NCI-H1105 (cell line): ENCODE measurements at regions not wholly inside any gene's neighbourhood (a gene's known extent, or its start where the extent isn't known, plus 50 kb on each side); places are given as distances from the start of the nearest gene placed in this dataset.

ENCODE experiments used
- DNase-seq: peaks from one replicate; lab custom pipeline; 2025; lab: John Stamatoyannopoulos, UW

DNA sequence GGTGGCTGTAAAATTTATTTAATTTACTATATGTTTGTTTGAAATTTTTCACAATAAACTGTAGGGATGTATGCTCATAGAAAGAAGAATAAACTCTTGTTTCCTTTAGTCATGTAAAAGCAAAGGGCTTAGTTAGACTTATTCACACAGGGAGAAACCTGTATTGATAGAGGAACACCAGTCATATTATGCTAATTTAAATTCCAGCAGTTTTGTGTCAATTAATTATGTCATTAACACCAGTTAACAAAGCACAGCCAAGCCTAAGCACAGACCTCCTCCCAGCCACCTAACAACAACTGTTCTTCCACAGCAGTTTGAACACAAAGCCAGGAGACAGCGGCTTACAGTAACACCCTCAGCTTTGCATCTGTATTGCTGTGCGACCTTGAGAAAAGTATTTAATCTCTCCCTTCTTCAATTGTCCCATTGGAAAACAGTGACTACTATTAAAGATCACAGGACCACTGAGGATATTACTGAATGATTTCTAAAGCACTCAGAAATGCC lies 260.8 kb upstream of the RRP15 start:
- DNase-seq = no peak

DNA sequence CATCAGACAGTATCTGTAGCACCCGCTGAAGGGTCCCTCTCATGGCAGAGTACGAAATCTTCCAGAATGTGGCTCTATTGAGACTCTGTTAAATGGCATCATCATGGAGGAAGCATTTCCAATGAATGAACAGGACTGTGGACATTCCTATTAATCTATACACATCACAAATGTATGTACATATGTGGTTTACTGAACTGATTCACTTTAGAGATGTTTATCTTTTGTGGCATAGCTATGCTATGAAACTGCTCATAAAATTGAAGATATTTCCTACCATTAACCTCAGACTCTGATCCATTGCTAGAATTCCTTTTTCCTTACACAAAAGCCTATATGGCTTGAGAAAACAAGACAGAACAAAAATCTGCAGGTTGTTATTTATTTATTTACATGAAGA lies 259.6 kb upstream of the RRP15 start:
- DNase-seq = no peak

DNA sequence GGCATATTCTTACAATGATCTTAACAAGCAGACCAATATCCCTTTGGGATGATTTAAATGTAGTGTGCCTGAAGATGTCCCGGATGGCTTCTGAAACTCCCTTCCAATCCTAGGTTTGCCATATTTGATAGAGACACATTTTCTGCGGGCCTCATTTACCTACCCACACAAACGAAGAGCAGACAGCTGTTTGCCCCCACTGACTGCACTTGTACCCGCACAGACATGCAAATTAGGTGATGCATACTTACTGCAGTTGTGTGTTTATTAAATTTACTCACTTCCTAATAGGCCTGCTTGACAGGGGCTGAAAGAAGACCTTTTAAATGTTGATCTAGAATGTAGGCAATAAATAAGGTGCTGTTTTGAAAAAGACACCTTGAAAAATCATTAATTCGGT lies 257.9 kb upstream of the RRP15 start:
- DNase-seq = no peak

DNA sequence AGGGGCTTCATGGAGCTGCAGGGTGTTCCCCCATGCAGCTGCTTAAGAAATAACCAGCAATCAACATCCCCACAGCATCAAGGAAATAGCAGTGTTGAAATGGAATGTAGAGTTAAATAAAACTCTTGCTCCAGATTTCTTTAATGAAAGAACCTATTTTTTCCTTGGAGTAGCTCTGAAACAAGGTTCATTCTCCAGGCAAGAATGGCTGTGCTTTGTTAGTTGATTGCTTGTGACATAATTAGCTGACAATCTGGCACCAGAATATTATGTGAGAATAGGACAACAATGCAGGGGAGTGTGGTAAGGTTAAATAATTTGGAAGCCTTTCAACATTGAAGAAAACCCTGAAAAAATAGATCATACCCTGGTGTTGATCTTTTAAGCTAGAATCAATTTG lies 254.2 kb upstream of the RRP15 start:
- no peak for DNase-seq

DNA sequence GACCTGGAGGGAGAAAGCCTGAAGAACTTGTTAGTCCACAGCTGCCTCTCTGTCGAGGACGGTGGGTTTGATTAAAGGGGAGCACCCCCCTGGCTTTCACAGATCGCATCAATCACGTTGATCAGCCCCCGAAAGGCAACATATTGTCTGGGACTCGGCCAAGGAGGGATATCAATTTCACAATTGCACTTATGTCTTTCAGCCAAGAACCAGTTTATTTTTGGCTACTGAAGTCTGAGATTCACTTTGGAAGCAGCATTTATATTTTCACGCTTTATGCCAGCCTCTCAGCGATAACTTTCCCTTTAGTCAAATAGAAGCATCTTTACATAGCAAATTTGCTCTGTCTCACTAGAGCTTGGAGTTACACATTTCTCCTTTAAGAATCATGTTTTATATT lies 253.2 kb upstream of the RRP15 start:
- peak; percentile 20 for DNase-seq

DNA sequence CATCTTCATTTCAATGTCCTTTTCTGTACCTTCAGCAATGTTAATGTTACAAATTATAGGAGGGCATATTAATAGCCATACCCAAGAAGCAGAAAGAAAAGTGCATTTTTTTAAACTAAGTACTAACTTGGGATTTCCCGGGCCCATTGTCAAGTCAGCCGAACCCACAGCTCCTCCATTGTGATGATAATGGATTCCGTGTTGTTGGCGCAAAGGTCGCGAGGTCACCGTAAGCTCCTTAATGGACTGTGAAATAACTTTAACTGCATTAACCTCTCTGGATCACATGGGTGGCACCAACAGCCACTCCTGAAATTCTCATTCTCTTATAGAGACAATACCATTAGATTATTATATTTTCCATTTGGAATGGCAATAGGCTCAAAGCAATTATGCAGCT lies 250.6 kb upstream of the RRP15 start:
- no peak for DNase-seq

DNA sequence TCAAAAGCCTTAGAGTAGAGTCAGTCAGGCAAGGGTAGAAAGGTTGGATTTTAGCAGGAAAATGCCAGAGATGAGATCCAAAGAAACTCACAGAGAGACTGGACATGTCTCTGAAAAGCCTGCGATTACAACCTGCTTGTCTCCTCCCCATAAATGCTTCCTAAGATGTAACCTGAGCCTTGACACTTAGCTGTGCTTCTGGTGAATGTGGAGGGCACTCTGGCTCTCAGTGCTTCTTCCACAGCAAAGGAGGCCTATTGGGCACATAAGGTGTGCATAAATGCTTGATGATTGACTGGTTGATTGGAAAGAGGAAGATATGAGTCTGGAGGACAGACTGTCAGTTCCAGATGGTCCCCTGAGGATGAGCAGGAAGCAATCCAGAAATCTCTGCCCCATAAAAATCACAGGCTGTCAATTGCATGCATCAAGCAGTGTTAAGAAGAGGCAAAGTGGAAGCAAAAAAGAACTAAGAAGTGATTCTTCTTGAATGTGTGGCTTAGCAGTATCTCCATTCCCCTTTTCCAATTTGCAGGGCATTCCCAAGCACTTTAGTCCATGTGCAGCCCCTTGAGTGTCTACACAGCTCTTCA lies 236.2 kb upstream of the RRP15 start:
- DNase-seq = no peak

DNA sequence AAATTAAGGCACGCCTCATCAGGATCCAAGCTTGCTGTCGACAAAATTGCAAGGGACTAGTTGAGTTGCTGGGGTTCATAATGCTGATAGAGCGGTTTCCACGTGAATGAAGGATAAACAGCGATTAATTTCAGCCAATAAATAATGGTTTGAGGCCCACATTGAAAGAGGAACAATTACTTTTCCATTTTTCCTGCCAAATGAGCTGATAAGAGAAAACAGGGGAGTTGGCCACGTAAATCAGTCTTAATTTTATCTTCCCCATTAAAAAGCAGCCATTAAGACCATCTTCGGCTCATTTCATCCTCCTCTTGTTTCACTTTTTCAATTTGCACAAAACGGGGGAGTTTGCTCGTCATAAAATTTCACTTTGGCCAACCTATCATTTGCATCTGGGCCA lies 235.5 kb upstream of the RRP15 start:
- DNase-seq = no peak

DNA sequence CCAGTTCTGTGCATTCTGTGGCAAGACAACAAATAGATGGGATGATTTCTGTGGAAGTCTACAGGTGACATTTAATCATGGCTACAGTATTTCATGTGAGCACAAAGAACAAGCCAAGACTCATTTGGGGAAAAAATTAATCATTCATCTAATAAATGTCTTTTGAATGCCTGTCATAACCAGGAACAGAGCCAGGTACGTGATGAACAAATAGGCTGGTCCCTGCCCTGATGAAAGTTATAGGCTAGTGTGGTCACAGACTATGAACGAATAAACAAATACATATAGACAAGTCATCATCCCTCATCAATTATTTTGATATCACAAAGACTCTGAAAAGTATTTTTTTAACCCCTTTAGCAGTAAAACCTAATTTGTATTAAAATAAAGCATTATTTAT lies 226.4 kb upstream of the RRP15 start:
- DNase-seq = no peak

DNA sequence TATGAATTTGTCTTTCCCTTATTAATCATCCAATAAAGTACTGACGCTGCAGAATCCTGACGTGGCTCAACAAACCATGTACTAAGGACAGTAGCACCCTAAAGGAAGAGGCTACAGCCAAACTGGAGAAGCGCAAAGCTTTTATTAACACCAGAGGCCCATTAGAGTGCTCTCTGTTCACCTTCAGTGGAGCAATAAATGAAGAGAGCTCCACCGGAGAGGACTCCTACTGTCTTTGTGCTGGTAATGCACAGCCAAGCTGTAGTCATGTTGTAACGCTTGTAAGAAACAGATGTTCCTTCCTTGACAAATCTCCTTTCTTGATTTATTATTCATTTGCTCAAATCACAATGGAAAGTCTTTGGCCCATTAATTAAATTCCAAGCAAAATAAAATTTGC lies 220.7 kb upstream of the RRP15 start:
- DNase-seq = no peak

DNA sequence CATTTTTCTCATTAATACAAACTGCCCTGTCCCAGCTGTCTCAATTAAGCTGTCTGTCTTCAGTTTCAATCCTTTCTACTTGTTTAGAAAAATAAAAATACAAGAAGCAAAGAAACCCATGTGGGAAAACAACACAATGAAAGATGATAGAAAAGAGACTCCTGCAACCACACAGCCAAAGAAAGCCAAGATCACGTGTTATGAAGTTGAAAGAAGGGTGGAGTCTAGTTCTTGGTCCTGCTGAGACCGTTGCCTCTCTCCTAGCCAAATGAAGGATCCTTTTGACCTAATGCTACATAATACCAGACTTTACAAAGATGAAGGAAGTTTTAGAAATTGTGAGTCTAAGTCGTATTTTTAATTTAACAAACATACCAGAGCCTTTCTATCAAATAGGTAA lies 218.8 kb upstream of the RRP15 start:
- no peak for DNase-seq

DNA sequence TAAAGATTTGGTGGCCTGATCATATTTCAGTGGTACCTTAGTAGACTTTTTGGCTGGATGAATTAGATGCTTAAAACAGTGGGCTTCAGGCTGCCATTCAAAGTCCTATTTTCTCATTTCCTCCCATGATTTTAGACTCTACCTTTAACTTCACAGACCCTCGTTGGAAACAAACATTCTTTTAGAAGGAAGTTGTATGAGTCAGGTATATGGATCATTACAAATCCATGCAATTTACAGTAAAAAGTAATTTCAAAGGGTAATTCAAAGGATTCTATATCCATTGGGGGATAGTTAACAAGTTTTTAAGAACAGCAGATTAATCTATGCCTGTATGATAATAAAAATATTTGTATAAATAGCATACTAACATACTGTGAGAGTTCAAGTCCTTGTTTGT lies 216.9 kb upstream of the RRP15 start:
- no peak for DNase-seq

DNA sequence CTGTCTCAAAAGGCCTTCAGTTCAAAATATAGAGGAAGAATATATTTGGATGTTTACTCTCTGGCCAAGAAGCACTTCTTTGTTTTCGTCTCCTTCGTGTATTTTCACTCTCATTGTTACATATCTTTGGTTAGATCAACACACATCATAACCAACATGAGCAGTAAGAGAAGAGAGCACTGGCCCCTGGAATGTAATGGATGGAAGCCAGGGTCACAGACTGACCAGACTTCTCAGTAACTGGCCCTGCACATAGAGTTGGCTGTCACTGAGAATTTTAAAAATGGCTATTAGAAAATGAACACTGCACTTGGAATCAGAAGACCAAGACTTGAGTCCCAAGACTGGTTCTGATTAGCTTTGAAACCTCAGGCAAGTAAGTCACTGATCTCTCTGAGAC lies 215.9 kb upstream of the RRP15 start:
- DNase-seq = no peak

DNA sequence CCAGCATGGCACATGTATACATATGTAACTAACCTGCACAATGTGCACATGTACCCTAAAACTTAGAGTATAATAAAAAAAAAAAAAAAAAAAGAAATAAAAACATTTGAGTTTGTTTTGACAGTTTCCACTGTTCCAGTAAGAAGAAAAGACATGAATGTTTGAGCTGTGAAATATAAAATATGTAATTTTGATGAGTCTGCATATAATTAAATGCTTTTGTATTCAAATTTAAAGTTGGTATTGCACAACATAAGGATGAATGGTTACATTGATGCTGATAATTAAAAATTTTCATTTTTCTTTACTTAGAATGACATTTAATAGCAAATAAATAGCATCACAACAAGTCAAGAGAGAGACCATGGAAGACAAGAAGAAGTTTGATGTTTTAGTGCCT lies 212.0 kb upstream of the RRP15 start:
- no peak for DNase-seq

DNA sequence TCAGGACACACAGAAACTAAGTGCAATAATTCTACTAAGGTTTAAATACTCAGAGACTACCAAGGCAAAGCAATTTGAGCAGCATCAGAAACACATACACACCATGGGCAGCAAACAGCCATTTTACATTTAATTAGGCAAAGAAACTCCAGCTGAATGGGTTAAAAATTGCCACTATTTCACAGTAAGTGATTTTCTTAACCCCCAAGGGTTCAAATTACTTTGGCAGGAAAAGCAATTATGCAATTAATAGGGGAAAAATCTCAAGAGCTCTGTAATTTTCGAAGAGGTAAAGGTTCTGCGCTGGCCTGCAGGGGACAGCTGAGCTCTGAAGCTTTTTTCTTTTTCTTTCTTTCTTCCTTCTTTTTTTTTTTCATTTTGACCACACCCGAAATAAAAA lies 206.2 kb upstream of the RRP15 start:
- DNase-seq = peak; percentile 70

DNA sequence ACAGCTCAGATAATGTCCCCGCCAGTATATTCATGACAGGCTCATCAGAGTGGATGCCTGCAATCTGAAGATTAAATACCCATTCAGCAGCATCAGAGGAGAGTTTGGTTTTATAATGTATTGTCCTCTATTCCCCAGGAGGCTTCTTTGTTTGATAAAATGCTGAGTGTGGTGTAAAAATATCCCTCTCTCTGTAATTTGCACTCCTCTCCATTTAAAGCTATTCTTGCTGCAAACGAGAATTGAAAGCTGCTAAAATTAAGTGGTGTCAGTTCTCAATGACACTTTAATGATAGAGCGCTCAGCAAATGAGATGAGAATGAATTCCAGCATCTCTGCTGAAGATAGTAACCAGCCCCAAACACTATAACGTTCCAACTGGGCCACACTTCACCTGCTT lies 205.7 kb upstream of the RRP15 start:
- DNase-seq = peak; percentile 57

DNA sequence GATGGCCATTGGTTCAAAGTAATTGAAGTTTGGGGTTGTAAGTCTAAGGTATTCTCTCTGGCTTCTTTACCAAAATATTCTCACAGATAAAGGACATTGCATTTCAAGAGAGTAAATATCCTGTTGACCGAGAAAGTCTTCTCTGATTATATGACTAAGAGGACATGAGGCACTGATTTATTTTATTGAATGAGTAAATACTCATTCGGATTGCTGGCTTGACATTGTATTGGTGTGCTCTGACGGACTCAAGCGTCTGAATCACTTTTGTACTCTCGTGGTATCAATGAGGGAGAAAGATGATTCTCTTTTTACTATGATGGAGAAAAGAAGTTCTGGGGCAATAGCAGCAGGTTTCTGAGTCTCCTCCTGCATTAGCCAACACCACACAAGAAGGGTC lies 205.3 kb upstream of the RRP15 start:
- DNase-seq = no peak

DNA sequence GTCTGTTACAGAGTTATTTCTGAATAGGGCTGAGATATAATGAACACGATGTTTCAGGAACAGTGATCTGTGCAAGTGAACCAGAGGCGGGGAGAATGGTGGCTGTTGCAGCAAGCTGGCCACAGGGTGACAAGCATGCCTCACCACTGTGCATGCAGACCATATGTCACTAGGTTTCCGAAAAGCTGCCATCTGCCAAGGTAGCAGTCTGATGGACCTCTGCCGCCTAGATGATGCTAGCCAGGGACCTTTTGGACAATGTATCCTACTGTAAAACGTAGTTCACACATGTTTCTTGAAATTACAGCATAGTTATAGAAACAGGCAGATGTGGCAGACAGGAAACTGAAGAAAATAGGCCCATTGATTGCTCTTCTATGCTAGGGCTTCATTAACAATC lies 204.2 kb upstream of the RRP15 start:
- DNase-seq = no peak

DNA sequence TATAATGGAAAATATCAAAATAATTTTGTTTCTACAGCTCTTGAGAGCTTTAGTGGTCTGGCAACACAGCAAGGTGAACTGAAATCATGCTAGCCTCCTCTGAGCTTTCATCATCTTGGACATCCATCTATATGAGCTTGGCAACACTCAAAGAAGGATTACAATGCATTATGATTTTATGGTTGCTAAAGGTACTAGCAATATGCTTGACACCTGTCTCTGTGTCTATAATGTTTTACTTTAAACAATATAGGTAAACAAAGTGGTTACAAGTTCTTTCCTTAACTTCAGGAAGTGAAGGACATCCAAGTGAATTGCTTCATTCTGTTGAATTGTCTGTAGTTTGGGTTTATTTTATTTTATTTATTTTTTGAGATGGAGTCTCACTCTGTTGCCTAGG lies 203.7 kb upstream of the RRP15 start:
- no peak for DNase-seq

DNA sequence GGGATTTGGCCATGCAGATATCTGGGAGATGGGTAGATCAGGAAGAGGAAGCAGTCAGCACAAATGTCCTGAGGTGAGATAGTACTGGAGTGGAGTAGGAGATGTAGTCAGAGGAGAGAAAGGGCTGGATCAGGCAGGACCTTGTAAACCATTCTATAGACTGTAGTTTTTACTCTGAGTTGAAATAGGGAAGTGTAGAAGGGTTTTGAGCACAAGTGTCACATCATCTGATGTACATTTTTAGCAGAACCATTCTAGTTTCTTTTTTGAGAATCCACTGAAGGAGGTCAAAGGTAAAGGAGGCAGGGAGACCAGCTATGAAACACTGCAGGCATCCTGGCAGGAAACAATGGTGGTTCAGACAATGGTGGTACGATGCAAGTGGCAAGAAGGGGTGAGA lies 194.6 kb upstream of the RRP15 start:
- no peak for DNase-seq

DNA sequence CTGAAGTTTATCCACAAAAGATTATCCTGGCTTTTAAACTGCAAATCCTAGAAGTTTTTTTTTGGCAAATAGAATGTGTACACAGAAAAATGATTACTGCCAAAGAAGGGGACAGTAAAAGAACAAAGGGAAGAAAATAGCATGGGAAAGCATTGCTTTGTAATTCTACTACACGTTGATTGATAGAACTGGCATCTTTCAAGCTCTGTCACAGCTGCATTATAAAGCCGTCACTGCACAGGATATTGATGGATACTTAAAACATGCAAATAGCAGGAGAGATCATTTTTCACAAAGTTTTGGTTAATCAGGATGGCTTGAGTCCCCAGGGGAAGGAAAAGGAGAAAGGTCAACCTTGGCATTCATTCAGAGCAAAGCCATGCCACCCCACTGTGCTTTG lies 183.7 kb upstream of the RRP15 start:
- no peak for DNase-seq

DNA sequence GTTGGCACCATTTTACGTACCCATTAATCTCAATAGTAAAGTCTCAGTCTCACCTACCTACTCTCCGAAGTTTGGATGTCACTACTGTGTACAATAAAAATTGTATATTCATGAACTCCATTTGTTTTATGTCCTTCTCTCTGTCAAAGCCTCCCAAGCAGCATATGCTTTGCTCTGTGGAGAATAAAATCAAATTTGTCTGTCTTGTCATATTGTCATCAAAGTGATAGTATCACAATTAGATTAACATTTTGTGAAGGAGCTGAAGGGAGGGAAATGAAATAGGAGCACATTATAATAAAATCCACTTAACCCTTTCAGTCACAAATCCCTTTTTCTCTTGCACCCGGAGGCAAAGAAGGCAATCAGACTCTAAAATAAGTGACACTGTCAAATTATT lies 177.1 kb upstream of the RRP15 start:
- no peak for DNase-seq

DNA sequence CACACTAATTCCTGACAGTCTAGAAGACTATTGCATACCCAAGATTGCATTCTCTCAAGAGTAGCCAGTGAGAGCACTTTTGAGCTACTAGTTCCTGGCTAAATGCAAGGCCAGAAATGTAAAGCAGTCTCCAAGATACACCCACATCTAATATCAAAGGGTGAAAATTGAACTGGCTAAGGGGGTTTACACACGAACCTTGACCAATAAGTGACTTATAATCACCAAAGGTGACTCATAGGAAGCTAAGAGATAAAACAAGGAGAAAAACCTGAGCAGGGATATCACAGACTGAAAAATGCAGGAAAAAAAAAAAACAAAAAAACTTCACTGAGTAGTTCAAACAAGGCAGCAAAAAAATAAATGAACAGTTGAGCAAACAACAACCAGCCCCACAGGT lies 172.2 kb upstream of the RRP15 start:
- no peak for DNase-seq

DNA sequence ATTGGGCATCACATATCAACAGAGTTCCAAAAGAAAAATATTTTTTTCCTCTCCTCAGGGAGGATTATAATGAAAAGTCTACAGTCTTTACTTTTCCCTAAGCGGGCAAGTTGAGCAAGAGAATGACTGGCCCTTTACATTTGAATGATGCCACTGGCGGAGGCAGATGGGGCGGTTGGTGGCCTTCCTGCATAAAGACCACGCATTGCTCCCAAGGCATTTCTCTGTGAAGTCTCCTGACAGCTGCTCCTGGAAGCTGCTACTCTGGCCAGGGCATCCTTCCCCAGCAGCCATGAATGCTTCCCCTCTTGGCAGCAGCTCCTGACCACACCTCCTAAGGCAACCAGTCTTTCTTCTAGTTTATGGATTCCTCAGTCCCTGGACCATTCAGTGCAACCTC lies 161.1 kb upstream of the RRP15 start:
- DNase-seq = no peak

DNA sequence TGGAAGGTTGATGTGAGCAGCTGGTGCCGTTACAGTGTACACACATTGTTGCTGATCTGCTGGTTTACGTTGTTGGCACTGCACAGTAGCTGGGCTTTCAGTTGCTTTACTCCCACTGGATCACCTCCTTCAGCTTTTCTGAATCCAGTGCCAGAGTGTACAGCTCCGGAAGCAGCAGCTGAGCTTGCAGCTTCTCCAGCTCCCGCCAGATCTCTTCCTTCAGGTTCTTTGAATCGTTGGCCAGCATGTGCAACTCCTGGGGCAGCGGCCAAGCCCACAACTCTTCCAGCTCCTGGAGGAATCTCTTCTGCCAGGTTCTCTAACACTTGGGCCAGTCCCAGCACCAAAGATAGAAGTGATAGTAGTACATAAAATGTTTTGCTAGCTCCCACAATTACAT lies 149.7 kb upstream of the RRP15 start:
- no peak for DNase-seq
